Type B pancreatic cell (in vitro differentiated cells): ENCODE measurements at regions not wholly inside any gene's neighbourhood (a gene's known extent, or its start where the extent isn't known, plus 50 kb on each side); places are given as distances from the start of the nearest gene placed in this dataset.

Experiments used
- DNase-seq: peaks from one replicate; pipeline ENCODE4 v3.0.0; 2021; ENCODE audit warnings: mixed read lengths; ENCODE audit not compliant: unreplicated experiment; ENCODE audit errors: extremely low spot score
- H3K27ac Mint-ChIP-seq: 2 replicates; pipeline ENCODE4 v1.8.0; 2021; ENCODE audit warnings: mild to moderate bottlenecking, mixed read lengths
- H3K27me3 Mint-ChIP-seq: 2 replicates; pipeline ENCODE4 v1.8.0; 2021; ENCODE audit warnings: mixed read lengths
- H3K36me3 Mint-ChIP-seq: 2 replicates; pipeline ENCODE4 v1.8.0; 2021; ENCODE audit warnings: mixed read lengths
- H3K4me1 Mint-ChIP-seq: one replicate; pipeline ENCODE4 v1.8.0; 2021; ENCODE audit warnings: mixed read lengths; ENCODE audit not compliant: unreplicated experiment
- H3K4me3 Mint-ChIP-seq: 2 replicates; pipeline ENCODE4 v1.8.0; 2021; ENCODE audit warnings: mild to moderate bottlenecking, mixed read lengths
- H3K9me3 Mint-ChIP-seq: 2 replicates; pipeline ENCODE4 v1.8.0; 2021; ENCODE audit warnings: mixed read lengths
- TF ChIP-seq, protein P1 (sequence below): fragments of 200-600 bp; sonication (generic); conservative IDR thresholded peaks from 2 replicates; pipeline ENCODE4 v1.5.0; 2021; ENCODE audit warnings: antibody characterized with exemption, mild to moderate bottlenecking

DNA sequence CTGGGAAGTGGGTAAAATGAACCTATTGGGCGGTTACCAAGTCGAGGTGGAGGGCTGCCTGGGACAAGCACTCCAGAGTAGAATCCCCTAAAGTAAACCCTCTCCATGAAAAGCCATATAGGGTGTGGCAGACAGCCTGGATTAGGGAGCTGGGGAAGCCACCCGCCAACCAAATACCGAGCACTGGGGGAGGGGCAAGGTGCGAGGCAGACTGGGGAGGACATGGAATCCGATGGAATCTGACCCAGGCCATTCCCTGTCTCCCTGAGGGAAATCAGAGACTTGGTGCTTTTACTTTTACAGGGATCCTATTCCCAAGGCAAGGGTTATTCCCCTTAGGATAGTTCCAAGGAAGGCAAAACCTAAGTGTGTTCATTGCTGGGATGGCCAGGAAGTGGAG is 130.9 kb upstream of the HSD17B12 start:
- Mint-ChIP-seq H3K27ac (no peak overlapping the region), H3K4me3 (no peak overlapping the region), H3K36me3 (no peaks in the 10 kb centered on the region), H3K27me3 (peaks cover 68% of the 10 kb centered on the region), H3K4me1 (peaks cover 12% of the 10 kb centered on the region), H3K9me3 (peaks cover 5% of the 10 kb centered on the region)
- TF ChIP-seq, protein P1, sequence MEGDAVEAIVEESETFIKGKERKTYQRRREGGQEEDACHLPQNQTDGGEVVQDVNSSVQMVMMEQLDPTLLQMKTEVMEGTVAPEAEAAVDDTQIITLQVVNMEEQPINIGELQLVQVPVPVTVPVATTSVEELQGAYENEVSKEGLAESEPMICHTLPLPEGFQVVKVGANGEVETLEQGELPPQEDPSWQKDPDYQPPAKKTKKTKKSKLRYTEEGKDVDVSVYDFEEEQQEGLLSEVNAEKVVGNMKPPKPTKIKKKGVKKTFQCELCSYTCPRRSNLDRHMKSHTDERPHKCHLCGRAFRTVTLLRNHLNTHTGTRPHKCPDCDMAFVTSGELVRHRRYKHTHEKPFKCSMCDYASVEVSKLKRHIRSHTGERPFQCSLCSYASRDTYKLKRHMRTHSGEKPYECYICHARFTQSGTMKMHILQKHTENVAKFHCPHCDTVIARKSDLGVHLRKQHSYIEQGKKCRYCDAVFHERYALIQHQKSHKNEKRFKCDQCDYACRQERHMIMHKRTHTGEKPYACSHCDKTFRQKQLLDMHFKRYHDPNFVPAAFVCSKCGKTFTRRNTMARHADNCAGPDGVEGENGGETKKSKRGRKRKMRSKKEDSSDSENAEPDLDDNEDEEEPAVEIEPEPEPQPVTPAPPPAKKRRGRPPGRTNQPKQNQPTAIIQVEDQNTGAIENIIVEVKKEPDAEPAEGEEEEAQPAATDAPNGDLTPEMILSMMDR = no peak
- DNase-seq = no peak

DNA sequence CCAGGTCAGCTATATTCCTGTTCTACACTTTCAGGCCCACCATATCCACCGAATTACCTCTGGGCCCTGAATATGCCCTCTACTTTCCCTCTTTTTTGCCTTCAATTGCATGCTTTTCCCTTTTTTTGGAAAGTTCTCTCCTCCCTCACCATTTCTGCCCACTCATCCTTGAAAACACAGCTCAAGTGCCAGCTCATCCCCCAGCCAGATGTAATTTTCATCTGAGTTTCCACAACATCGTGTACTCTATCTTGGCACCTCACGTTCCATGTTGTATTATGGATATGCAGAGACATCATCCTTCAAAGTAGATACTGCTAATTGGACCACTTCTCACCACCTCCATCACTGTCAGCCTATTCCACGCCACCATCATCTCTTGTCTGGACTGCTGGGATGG is 129.8 kb upstream of the HSD17B12 start:
- peaks cover 68% of the 10 kb centered on the region for H3K27me3 Mint-ChIP-seq
- TF ChIP-seq, protein P1 = no peak

DNA sequence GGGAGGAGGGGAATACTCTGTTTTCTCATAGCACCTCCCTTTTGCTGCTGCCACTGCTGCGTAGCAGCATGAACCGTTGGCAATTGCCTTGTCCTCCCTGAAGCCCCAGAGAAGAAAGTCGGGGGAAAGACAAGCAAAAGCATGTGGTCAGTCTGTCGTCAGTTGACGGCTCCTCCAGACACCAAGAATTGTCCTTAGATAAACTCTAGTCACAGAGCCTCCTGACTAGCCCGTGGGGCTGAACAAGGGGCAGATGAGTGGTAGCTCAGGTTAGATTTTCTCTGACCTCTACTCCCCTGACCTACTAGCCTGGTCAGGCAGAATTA is 126.4 kb upstream of the HSD17B12 start:
- TF ChIP-seq, protein P1 = no peak
- DNase-seq = no peak
- Mint-ChIP-seq H3K4me3 (no peak overlapping the region), H3K4me1 (peaks cover 35% of the 10 kb centered on the region), H3K27me3 (peaks cover 84% of the 10 kb centered on the region), H3K36me3 (no peaks in the 10 kb centered on the region), H3K27ac (no peak overlapping the region), H3K9me3 (no peaks in the 10 kb centered on the region)

More for the DNA sequence above, 129.8 kb upstream of the HSD17B12 start:
- Mint-ChIP-seq H3K4me1 (peaks cover 12% of the 10 kb centered on the region), H3K36me3 (no peaks in the 10 kb centered on the region), H3K4me3 (no peak overlapping the region), H3K9me3 (peaks cover 5% of the 10 kb centered on the region), H3K27ac (no peak overlapping the region)
- no peak for DNase-seq

DNA sequence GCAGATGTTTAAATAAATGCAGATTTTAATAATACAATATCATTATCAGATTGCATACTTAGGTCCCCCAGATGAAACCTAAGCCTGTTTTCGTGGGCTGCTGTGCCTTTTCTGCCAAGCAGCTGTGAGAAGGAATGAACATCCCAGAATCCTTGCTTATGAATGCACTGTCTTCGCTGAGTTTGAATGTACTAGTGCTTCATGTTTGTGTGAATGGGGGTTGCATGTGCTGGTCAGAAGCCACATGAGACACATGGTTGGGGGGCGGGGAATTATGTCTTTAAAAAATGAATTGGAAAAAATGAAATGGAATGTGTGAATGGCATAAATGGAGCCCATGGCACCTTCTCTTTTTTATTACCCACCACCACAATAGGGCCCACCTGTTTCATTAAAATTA is 125.4 kb upstream of the HSD17B12 start:
- Mint-ChIP-seq H3K4me3 (no peak overlapping the region), H3K9me3 (no peaks in the 10 kb centered on the region), H3K36me3 (no peaks in the 10 kb centered on the region), H3K27ac (no peak overlapping the region), H3K4me1 (peaks cover 35% of the 10 kb centered on the region), H3K27me3 (peaks cover 84% of the 10 kb centered on the region)
- TF ChIP-seq, protein P1 = no peak
- DNase-seq = no peak

DNA sequence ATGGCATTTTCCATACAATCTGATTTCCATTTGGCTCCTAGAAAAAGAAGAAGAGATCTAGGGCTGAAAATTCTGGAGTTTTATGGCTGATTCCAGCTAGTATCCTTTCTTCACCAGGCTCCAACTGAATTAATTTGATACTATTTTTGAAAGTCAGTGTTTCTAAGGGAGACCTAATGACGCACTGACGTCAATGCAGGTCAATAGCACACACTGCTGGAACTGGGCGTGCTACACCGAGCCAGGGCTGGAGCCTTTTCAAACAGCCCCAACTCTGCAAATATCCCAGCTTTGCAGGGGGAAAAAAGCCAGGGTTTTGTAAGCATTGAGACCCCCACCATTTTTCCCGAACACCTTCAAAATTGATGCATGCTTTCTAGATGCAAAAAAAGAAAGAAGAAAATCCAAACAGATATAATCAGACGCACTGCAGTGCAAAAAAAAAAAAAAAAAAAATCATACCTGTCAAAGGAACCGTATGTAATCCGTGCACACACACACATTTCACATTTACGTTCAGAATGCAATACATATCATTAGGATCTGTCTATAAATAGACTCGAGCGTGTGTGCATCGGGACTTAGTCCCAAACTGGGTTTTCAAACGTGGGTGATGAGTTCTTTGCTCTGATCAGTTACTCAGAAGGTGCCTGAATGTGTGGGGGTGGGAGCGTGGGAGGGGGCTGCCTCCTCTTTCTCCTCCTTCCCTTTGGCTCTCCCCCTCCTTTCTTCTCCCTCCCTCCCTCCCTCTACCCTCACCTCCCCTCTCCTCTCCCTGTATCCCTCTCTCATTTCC is 124.5 kb upstream of the HSD17B12 start:
- H3K27ac Mint-ChIP-seq = no peak overlapping the region
- peaks cover 87% of the 10 kb centered on the region for H3K27me3 Mint-ChIP-seq
- H3K36me3 Mint-ChIP-seq = no peaks in the 10 kb centered on the region
- H3K9me3 Mint-ChIP-seq = no peaks in the 10 kb centered on the region
- DNase-seq = no peak
- TF ChIP-seq, protein P1 = no peak
- H3K4me3 Mint-ChIP-seq = peak overlapping the region; percentile 65
- H3K4me1 Mint-ChIP-seq = peaks cover 35% of the 10 kb centered on the region
